ENCODE measurements at regions not wholly inside any gene's neighbourhood (a gene's known extent, or its start where the extent isn't known, plus 50 kb on each side); places are given as distances from the start of the nearest gene placed in this dataset.
"Not testable (repeated sequence)": the region's sequence is repeated elsewhere in the genome, so short reads cannot be mapped to it uniquely, and the experiment has no call there.

- Histone ChIP-seq H3K27me3 (no peaks in the 10 kb centered on the region), H3K36me3 (no peaks in the 10 kb centered on the region), H3K4me1 (no peaks in the 10 kb centered on the region), H3K9me3 (no peaks in the 10 kb centered on the region), H3K4me3 (ENCODE audit: low read depth, low read length) (no peak overlapping the region)
- no peak for DNase-seq
- TF ChIP-seq CTCF (IDR thresholded peaks at IDR 0.05; ENCODE audit: low read depth, low read length) = no peak
Observed at GRCh38 chrX:87005885-87006284, 511.7 kb upstream of the KLHL4 start.

GRCh38 chrX:87006561-87006960, 511.0 kb upstream of the KLHL4 start:
- DNase-seq = no peak
- H3K36me3 ChIP-seq = no peaks in the 10 kb centered on the region
- no peaks in the 10 kb centered on the region for H3K27me3 ChIP-seq
- H3K4me1 ChIP-seq = no peaks in the 10 kb centered on the region
- H3K9me3 ChIP-seq = no peaks in the 10 kb centered on the region
- TF ChIP-seq CTCF (IDR thresholded peaks at IDR 0.05; ENCODE audit: low read depth, low read length) = no peak
- H3K4me3 ChIP-seq (ENCODE audit: low read depth, low read length) = no peak overlapping the region

- no peak overlapping the region for H3K4me3 ChIP-seq (ENCODE audit: low read depth, low read length)
- no peaks in the 10 kb centered on the region for H3K36me3 ChIP-seq
- H3K9me3 ChIP-seq = no peaks in the 10 kb centered on the region
- DNase-seq = no peak
- TF ChIP-seq CTCF (IDR thresholded peaks at IDR 0.05; ENCODE audit: low read depth, low read length) = no peak
- H3K27me3 ChIP-seq = no peaks in the 10 kb centered on the region
- H3K4me1 ChIP-seq = no peaks in the 10 kb centered on the region
Observed at GRCh38 chrX:87017210-87017609, 500.4 kb upstream of the KLHL4 start.

GRCh38 chrX:87033115-87033514, 484.5 kb upstream of the KLHL4 start:
- not testable (repeated sequence) for H3K4me1 ChIP-seq; H3K27me3 ChIP-seq; H3K9me3 ChIP-seq; DNase-seq; H3K4me3 ChIP-seq (ENCODE audit: low read depth, low read length); H3K36me3 ChIP-seq

- H3K36me3 ChIP-seq = no peaks in the 10 kb centered on the region
- no peak for TF ChIP-seq CTCF (IDR thresholded peaks at IDR 0.05; ENCODE audit: low read depth, low read length)
- no peak for DNase-seq
- H3K4me3 ChIP-seq (ENCODE audit: low read depth, low read length) = no peak overlapping the region
- no peaks in the 10 kb centered on the region for H3K4me1 ChIP-seq
- no peaks in the 10 kb centered on the region for H3K27me3 ChIP-seq
- H3K9me3 ChIP-seq = no peaks in the 10 kb centered on the region
Observed at GRCh38 chrX:87045352-87045751, 472.2 kb upstream of the KLHL4 start.

GRCh38 chrX:87049567-87049966, 468.0 kb upstream of the KLHL4 start:
- Histone ChIP-seq H3K9me3 (no peaks in the 10 kb centered on the region), H3K36me3 (no peaks in the 10 kb centered on the region), H3K27me3 (no peaks in the 10 kb centered on the region), H3K4me3 (ENCODE audit: low read depth, low read length) (no peak overlapping the region), H3K4me1 (no peaks in the 10 kb centered on the region)
- DNase-seq = no peak
- TF ChIP-seq CTCF (IDR thresholded peaks at IDR 0.05; ENCODE audit: low read depth, low read length) = no peak

GRCh38 chrX:87063642-87064041, 454.0 kb upstream of the KLHL4 start:
- H3K9me3 ChIP-seq = no peaks in the 10 kb centered on the region
- H3K27me3 ChIP-seq = no peaks in the 10 kb centered on the region
- no peak overlapping the region for H3K4me3 ChIP-seq (ENCODE audit: low read depth, low read length)
- H3K36me3 ChIP-seq = no peaks in the 10 kb centered on the region
- no peak for TF ChIP-seq CTCF (IDR thresholded peaks at IDR 0.05; ENCODE audit: low read depth, low read length)
- no peak for DNase-seq
- no peaks in the 10 kb centered on the region for H3K4me1 ChIP-seq

All from BE2C (cell line).